Activated CD8-positive, alpha-beta T cell treated with anti-CD3 and anti-CD28 coated beads for 36 hours (primary cell): ENCODE measurements at regions not wholly inside any gene's neighbourhood (a gene's known extent, or its start where the extent isn't known, plus 50 kb on each side); places are given as distances from the start of the nearest gene placed in this dataset.
"Not testable (repeated sequence)": the region's sequence is repeated elsewhere in the genome, so short reads cannot be mapped to it uniquely, and the experiment has no call there.

Experiments
- ATAC-seq: fragments of 200-7000 bp; cut with Tn5 transposase; one replicate; pipeline ENCODE4 v1.10.0; 2021; ENCODE audit warnings: mild to moderate bottlenecking, moderate library complexity
- CTCF ChIA-PET: fragments of 350-600 bp; sonication (Branson Sonifier 250); formaldehyde crosslinking; loops from one replicate; lab custom pipeline; 2021; ENCODE audit warnings: antibody characterized with exemption; lab: Charles Lee
- POLR2A ChIA-PET: fragments of 350-600 bp; sonication (Branson Sonifier 250); formaldehyde crosslinking; loops from one replicate; lab custom pipeline; 2021; ENCODE audit warnings: antibody characterized with exemption; lab: Charles Lee
- DNase-seq: peaks from one replicate; pipeline ENCODE4 v3.0.0-alpha.2; 2020
- H3K27ac Mint-ChIP-seq: one replicate; pipeline ENCODE4 v1.8.0; 2021; ENCODE audit warnings: mild to moderate bottlenecking, mixed read lengths
- H3K27me3 Mint-ChIP-seq: one replicate; pipeline ENCODE4 v1.8.0; 2021; ENCODE audit warnings: mixed read lengths
- H3K36me3 Mint-ChIP-seq: one replicate; pipeline ENCODE4 v1.8.0; 2021; ENCODE audit warnings: low read depth, mixed read lengths
- H3K4me1 Mint-ChIP-seq: one replicate; pipeline ENCODE4 v1.8.0; 2021; ENCODE audit warnings: low read depth, mixed read lengths
- H3K4me3 Mint-ChIP-seq: one replicate; pipeline ENCODE4 v1.8.0; 2021; ENCODE audit warnings: mild to moderate bottlenecking, moderate library complexity, mixed read lengths
- H3K9me3 Mint-ChIP-seq: one replicate; pipeline ENCODE4 v1.8.0; 2021; ENCODE audit warnings: mixed read lengths
- CTCF ChIP-seq: fragments of 200-600 bp; IDR thresholded peaks from one replicate; pipeline ENCODE4 v1.8.0; 2022; ENCODE audit warnings: antibody characterized with exemption, mild to moderate bottlenecking
- intact Hi-C: fragments of 100-400 bp; cut with micrococcal nuclease; formaldehyde crosslinking; loops from one replicate; pipeline ENCODE4 v1.10.0; 2022

- ATAC-seq = no peak
- H3K36me3 Mint-ChIP-seq = no peaks in the 10 kb centered on the region
- peaks cover 3% of the 10 kb centered on the region for H3K9me3 Mint-ChIP-seq
- H3K4me1 Mint-ChIP-seq = no peaks in the 10 kb centered on the region
- no peak overlapping the region for H3K4me3 Mint-ChIP-seq
- no peak for DNase-seq
- H3K27ac Mint-ChIP-seq = no peak overlapping the region
- no peak for TF ChIP-seq CTCF
- ChIA-PET POLR2A (no interaction called here), CTCF (no interaction called here)
- intact Hi-C loops = no loop called here
- no peaks in the 10 kb centered on the region for H3K27me3 Mint-ChIP-seq
Measured at GRCh38 chr3:86379280-86379679, 611.7 kb downstream of the VGLL3 start.

- intact Hi-C loops = no loop called here
- Mint-ChIP-seq H3K36me3 (no peaks in the 10 kb centered on the region), H3K27ac (no peak overlapping the region), H3K4me3 (no peak overlapping the region), H3K27me3 (no peaks in the 10 kb centered on the region), H3K9me3 (peaks cover 3% of the 10 kb centered on the region), H3K4me1 (no peaks in the 10 kb centered on the region)
- DNase-seq (no peak), ATAC-seq (no peak)
- POLR2A ChIA-PET = no interaction called here
- CTCF ChIA-PET = no interaction called here
- no peak for TF ChIP-seq CTCF
Measured at GRCh38 chr3:86378829-86379228, 612.1 kb downstream of the VGLL3 start.

- ATAC-seq, POLR2A ChIA-PET, CTCF ChIA-PET, DNase-seq, intact Hi-C loops, H3K9me3 Mint-ChIP-seq, H3K27ac Mint-ChIP-seq, H3K36me3 Mint-ChIP-seq, H3K4me1 Mint-ChIP-seq, H3K27me3 Mint-ChIP-seq, H3K4me3 Mint-ChIP-seq: not testable (repeated sequence)
Measured at GRCh38 chr3:86335566-86335965, 655.4 kb downstream of the VGLL3 start.

GRCh38 chr3:86333636-86334035 lies 657.3 kb downstream of the VGLL3 start:
- Mint-ChIP-seq H3K4me3 (no peak overlapping the region), H3K36me3 (no peaks in the 10 kb centered on the region), H3K9me3 (peaks cover 2% of the 10 kb centered on the region), H3K4me1 (no peaks in the 10 kb centered on the region), H3K27ac (no peak overlapping the region), H3K27me3 (no peaks in the 10 kb centered on the region)
- intact Hi-C loops = no loop called here
- ChIA-PET CTCF (no interaction called here), POLR2A (no interaction called here)
- DNase-seq = no peak
- no peak for TF ChIP-seq CTCF
- no peak for ATAC-seq

- Mint-ChIP-seq H3K4me3 (no peak overlapping the region), H3K4me1 (no peaks in the 10 kb centered on the region), H3K36me3 (no peaks in the 10 kb centered on the region), H3K27me3 (no peaks in the 10 kb centered on the region), H3K9me3 (peaks cover 14% of the 10 kb centered on the region), H3K27ac (no peak overlapping the region)
- POLR2A ChIA-PET = no interaction called here
- DNase-seq = no peak
- intact Hi-C loops = no loop called here
- CTCF ChIA-PET = no interaction called here
- no peak for ATAC-seq
- TF ChIP-seq CTCF = no peak
Measured at GRCh38 chr3:86303935-86304334, 687.0 kb downstream of the VGLL3 start.

GRCh38 chr3:86282106-86282787 lies 708.7 kb downstream of the VGLL3 start:
- ATAC-seq = no peak
- no peak overlapping the region for H3K4me3 Mint-ChIP-seq
- no peak for DNase-seq
- POLR2A ChIA-PET = no interaction called here
- no peaks in the 10 kb centered on the region for H3K4me1 Mint-ChIP-seq
- CTCF ChIA-PET = no interaction called here
- no peaks in the 10 kb centered on the region for H3K27me3 Mint-ChIP-seq
- no peaks in the 10 kb centered on the region for H3K36me3 Mint-ChIP-seq
- intact Hi-C loops = no loop called here
- H3K9me3 Mint-ChIP-seq = peaks cover 10% of the 10 kb centered on the region
- TF ChIP-seq CTCF = no peak
- H3K27ac Mint-ChIP-seq = no peak overlapping the region
